ENCODE measurements at regions not wholly inside any gene's neighbourhood (a gene's known extent, or its start where the extent isn't known, plus 50 kb on each side); places are given as distances from the start of the nearest gene placed in this dataset.

DNA sequence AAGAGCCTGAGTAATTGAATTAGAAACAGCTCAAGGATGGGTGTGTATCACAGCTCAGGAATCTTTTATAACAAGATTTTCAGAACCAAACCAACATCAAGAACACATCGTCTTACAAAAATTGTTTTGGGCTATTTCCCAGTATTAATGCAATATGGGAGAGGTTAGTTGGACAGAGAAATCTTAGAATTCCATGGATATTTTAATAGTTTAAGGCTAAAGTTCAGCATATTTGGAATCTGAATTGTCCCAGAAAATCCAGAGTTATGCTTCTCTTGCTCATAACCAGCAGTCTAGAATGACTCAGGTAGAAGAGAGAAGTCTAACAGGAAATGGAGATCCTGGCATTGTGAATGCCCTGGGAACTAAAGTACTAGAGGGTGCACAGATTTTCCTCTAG, 74.6 kb downstream of the ADM start:
- no peak overlapping the region for H3K27ac Mint-ChIP-seq
- peaks cover 6% of the 10 kb centered on the region for H3K27me3 Mint-ChIP-seq (ENCODE audit: low read depth)
- H3K9me3 Mint-ChIP-seq: no peaks in the 10 kb centered on the region
- no peak for DNase-seq (ENCODE audit: low spot score)
- no peaks in the 10 kb centered on the region for H3K36me3 Mint-ChIP-seq (ENCODE audit: low read depth)
- H3K4me3 Mint-ChIP-seq: no peak overlapping the region
- no peaks in the 10 kb centered on the region for H3K4me1 Mint-ChIP-seq (ENCODE audit: low read depth)

GRCh38 chr11:10379871-10380568, 75.0 kb upstream of the AMPD3 start:
- Mint-ChIP-seq H3K4me1 (ENCODE audit: low read depth) (no peaks in the 10 kb centered on the region), H3K27me3 (ENCODE audit: low read depth) (peaks cover 6% of the 10 kb centered on the region), H3K27ac (no peak overlapping the region), H3K36me3 (ENCODE audit: low read depth) (no peaks in the 10 kb centered on the region), H3K4me3 (no peak overlapping the region), H3K9me3 (no peaks in the 10 kb centered on the region)
- DNase-seq (ENCODE audit: low spot score): no peak

DNA sequence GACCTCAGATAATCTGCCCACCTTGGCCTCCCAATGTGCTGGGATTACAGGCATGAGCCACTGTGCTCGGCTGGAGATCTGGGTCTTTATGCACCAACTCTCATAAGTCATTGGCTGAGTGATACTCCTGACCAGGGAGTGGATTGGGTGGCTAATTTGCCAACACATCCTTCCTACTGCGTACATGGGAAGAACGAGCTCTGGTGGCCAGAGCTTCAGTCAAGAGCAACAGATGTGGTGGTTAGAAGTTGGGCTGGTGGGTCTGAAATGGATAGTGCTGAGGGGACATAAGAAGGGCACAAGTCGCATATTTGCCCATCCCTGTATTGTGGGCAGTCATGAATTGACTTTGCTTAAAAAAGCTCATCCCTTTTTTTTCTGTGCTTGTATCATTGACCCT, 74.1 kb upstream of the AMPD3 start:
- H3K27ac Mint-ChIP-seq: no peak overlapping the region
- H3K27me3 Mint-ChIP-seq (ENCODE audit: low read depth): peaks cover 6% of the 10 kb centered on the region
- no peak overlapping the region for H3K4me3 Mint-ChIP-seq
- H3K9me3 Mint-ChIP-seq: no peaks in the 10 kb centered on the region
- no peaks in the 10 kb centered on the region for H3K36me3 Mint-ChIP-seq (ENCODE audit: low read depth)
- H3K4me1 Mint-ChIP-seq (ENCODE audit: low read depth): no peaks in the 10 kb centered on the region
- DNase-seq (ENCODE audit: low spot score): no peak

DNA sequence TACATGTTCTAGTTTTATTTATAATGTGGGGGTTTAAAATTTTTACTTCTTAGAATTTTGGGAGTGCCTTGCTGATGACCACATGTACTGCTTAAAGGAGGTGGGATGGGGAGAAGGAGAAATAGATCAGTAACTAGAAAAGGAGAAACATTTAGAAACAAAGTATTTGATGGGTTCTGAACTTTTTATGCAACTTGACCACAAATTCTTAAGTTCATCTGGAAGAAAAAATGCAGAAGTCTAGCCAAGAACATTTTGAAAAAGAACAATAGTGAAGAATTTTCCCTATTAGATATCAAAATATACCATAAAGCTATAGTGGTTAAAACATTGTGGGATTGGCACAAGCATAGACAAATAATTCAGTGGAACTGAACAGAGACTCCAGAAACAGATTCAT, 73.3 kb upstream of the AMPD3 start:
- Mint-ChIP-seq H3K27ac (no peak overlapping the region), H3K4me1 (ENCODE audit: low read depth) (no peaks in the 10 kb centered on the region), H3K4me3 (no peak overlapping the region), H3K27me3 (ENCODE audit: low read depth) (peaks cover 6% of the 10 kb centered on the region), H3K9me3 (no peaks in the 10 kb centered on the region), H3K36me3 (ENCODE audit: low read depth) (no peaks in the 10 kb centered on the region)
- no peak for DNase-seq (ENCODE audit: low spot score)

GRCh38 chr11:10382518-10382917, 72.5 kb upstream of the AMPD3 start:
- H3K4me3 Mint-ChIP-seq: no peak overlapping the region
- no peaks in the 10 kb centered on the region for H3K4me1 Mint-ChIP-seq (ENCODE audit: low read depth)
- H3K27me3 Mint-ChIP-seq (ENCODE audit: low read depth): peaks cover 6% of the 10 kb centered on the region

DNA sequence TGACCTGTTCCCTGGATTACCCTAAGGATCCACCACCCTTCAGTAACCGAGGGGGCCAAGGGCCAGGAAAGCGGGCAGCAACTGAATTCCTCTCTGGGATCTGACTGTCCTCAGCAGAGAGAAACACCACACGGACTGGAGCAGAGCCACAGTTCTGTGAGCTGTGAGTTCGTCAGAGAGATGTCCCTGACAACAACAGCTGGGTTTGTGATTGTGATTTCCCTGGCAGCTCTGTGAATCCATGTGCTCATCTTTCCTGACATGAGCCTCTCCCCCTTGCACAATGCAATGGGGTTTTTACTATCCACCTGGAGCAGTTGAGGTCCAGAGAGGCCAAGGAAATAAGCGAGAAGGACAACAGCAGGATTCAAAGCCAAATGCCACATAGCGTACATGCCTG, 69.4 kb upstream of the AMPD3 start:
- H3K4me1 Mint-ChIP-seq (ENCODE audit: low read depth): no peaks in the 10 kb centered on the region
- no peaks in the 10 kb centered on the region for H3K36me3 Mint-ChIP-seq (ENCODE audit: low read depth)
- H3K4me3 Mint-ChIP-seq: no peak overlapping the region
- DNase-seq (ENCODE audit: low spot score): no peak
- peaks cover 11% of the 10 kb centered on the region for H3K27me3 Mint-ChIP-seq (ENCODE audit: low read depth)
- H3K9me3 Mint-ChIP-seq: no peaks in the 10 kb centered on the region
- no peak overlapping the region for H3K27ac Mint-ChIP-seq

More at GRCh38 chr11:10382518-10382917, 72.5 kb upstream of the AMPD3 start:
- DNase-seq (ENCODE audit: low spot score): no peak
- Mint-ChIP-seq H3K36me3 (ENCODE audit: low read depth) (no peaks in the 10 kb centered on the region), H3K9me3 (no peaks in the 10 kb centered on the region), H3K27ac (no peak overlapping the region)

- Mint-ChIP-seq H3K36me3 (ENCODE audit: low read depth) (no peaks in the 10 kb centered on the region), H3K27me3 (ENCODE audit: low read depth) (peaks cover 16% of the 10 kb centered on the region), H3K9me3 (no peaks in the 10 kb centered on the region), H3K27ac (no peak overlapping the region), H3K4me3 (no peak overlapping the region), H3K4me1 (ENCODE audit: low read depth) (no peaks in the 10 kb centered on the region)
- DNase-seq (ENCODE audit: low spot score): no peak
These were observed 68.7 kb upstream of the AMPD3 start for GRCh38 chr11:10386361-10386760.

DNA sequence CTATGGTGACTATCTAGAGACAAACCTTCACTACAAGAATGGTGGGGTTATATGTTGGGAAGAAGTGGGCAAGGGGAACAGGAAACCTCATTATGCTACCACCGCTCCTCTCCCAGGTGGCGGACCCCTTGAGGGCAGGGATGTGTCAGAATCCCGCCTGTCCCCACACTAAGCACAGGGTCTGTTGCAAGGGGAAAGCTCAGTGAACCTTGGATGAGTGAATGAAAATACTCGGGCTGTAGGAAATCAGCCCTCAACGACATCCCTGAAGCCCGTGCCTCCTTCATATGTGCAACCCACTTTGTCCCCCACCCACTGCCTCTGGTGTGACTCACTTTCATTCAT, 68.2 kb upstream of the AMPD3 start:
- H3K36me3 Mint-ChIP-seq (ENCODE audit: low read depth): no peaks in the 10 kb centered on the region
- H3K27ac Mint-ChIP-seq: no peak overlapping the region
- peaks cover 13% of the 10 kb centered on the region for H3K27me3 Mint-ChIP-seq (ENCODE audit: low read depth)
- no peaks in the 10 kb centered on the region for H3K4me1 Mint-ChIP-seq (ENCODE audit: low read depth)
- no peak for DNase-seq (ENCODE audit: low spot score)
- H3K9me3 Mint-ChIP-seq: no peaks in the 10 kb centered on the region
- no peak overlapping the region for H3K4me3 Mint-ChIP-seq

DNA sequence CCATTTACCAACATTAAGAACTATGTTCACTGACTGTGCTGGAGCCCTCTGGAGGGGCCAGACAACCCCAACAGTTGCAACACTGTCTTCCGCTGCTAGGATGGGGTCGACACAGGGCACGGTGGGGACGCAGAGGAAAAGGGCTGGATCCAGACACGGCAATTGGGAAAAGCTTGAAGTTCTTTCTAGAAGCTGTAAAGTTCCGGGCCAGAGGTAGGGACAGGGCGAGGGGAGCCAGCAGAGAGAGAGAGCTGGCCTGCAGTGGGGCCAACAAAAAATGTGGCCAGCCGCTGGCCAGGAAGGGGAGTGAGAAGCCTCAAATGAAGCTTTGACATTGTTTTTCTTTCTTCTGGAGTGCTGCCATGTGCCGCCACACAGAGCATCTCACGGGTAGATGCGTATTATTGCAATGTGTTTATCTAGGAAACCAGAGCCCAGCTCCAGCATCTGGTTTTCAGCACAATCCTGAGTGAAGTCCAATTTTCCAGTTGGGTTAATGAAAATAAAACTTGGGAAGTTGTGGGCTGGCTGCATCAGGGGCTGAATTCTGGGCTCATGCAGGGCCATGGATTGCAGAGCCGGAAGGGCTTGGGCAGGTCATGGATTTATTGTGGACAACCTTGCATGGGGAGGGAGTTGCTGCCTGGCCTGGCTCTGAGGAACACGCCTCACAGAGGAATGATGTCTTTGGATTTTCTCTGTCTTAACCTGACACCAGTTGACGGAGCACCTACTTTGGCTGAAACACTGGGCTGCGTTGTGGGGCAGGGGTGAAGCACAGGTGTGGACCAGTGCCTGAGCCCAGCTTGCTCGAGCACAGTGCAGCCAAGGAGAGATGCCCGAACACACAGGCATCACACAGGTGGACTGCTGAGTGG, 67.6 kb upstream of the AMPD3 start:
- no peak for DNase-seq (ENCODE audit: low spot score)
- H3K36me3 Mint-ChIP-seq (ENCODE audit: low read depth): no peaks in the 10 kb centered on the region
- peaks cover 17% of the 10 kb centered on the region for H3K27me3 Mint-ChIP-seq (ENCODE audit: low read depth)
- H3K4me1 Mint-ChIP-seq (ENCODE audit: low read depth): no peaks in the 10 kb centered on the region
- no peak overlapping the region for H3K4me3 Mint-ChIP-seq
- H3K9me3 Mint-ChIP-seq: no peaks in the 10 kb centered on the region
- no peak overlapping the region for H3K27ac Mint-ChIP-seq

- no peak for DNase-seq (ENCODE audit: low spot score)
- H3K36me3 Mint-ChIP-seq (ENCODE audit: low read depth): no peaks in the 10 kb centered on the region
- H3K9me3 Mint-ChIP-seq: no peaks in the 10 kb centered on the region
- no peaks in the 10 kb centered on the region for H3K4me1 Mint-ChIP-seq (ENCODE audit: low read depth)
- H3K27me3 Mint-ChIP-seq (ENCODE audit: low read depth): peaks cover 19% of the 10 kb centered on the region
- H3K27ac Mint-ChIP-seq: no peak overlapping the region
- H3K4me3 Mint-ChIP-seq: no peak overlapping the region
These were observed 67.0 kb upstream of the AMPD3 start for GRCh38 chr11:10388101-10388500.

DNA sequence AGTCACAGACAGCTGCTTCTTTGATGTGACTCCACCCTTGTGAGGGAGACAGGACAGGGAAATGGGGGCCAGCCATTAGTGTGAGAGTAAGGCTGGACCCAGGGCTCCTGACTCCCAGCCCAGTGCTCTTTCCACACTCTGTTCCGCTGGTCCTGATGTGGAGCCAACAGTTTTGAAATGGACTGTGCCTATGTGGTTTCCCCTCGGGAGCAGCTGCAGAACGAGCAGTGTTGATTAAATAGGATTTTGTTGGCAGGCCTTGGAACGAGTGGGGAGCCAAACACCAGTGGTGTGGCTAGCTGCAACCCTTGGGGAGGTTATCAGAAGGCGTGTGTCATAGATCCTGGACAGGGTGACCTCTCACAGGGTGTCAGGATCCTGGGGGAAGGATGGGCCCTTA, 66.5 kb upstream of the AMPD3 start:
- Mint-ChIP-seq H3K27me3 (ENCODE audit: low read depth) (peaks cover 19% of the 10 kb centered on the region), H3K4me1 (ENCODE audit: low read depth) (no peaks in the 10 kb centered on the region)

GRCh38 chr11:10390375-10390774, 64.7 kb upstream of the AMPD3 start:
- no peaks in the 10 kb centered on the region for H3K4me1 Mint-ChIP-seq (ENCODE audit: low read depth)

More for the DNA sequence above, 66.5 kb upstream of the AMPD3 start:
- Mint-ChIP-seq H3K4me3 (no peak overlapping the region), H3K36me3 (ENCODE audit: low read depth) (no peaks in the 10 kb centered on the region), H3K9me3 (no peaks in the 10 kb centered on the region), H3K27ac (no peak overlapping the region)
- no peak for DNase-seq (ENCODE audit: low spot score)

DNA sequence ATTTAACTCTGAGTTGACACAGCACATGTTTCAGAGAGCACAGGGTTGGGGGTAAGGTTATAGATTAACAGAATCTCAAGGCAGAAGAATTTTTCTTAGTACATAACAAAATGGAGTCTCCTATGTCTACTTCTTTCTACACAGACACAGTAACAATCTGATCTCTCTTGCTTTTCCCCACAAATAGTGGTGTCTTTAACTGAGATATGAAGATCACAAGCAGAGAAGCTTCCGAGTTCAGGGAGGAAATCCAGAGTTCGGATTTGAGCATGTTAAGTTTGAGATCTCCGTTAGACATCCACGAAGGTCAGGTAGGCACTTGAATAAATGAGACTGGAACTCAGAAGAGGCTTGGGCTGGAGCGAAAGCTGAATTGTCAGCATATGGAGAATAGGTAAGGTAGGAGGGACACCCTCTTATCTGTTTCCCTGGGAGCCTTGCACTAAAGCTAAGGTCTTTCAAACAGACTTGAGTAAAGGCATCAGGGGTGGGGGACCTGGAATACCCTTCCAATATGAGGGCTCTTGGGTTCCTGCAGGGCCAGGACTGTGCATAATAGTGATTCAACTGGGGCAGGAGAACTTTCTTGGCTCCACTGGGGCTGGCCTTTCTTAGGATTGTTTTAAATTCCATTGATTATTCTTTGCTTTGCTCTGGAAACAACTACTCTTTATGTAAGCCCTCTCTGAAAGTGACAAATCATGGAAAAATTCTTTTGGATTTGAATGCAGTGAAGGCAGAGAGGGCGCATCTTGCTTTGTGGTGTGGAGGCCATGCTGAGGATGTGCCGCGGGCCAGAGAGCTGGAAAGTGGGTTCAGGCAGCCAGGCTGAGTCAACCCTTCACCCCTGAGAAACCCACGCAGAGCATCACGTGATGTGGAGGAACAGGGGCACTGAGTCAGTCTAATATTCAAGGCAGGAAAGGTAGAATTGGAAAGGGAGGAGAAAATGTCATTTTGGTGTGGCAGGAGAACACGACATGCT, 62.7 kb upstream of the AMPD3 start:
- no peaks in the 10 kb centered on the region for H3K9me3 Mint-ChIP-seq
- H3K4me3 Mint-ChIP-seq: no peak overlapping the region
- peaks cover 26% of the 10 kb centered on the region for H3K27me3 Mint-ChIP-seq (ENCODE audit: low read depth)
- H3K27ac Mint-ChIP-seq: no peak overlapping the region
- no peaks in the 10 kb centered on the region for H3K4me1 Mint-ChIP-seq (ENCODE audit: low read depth)
- DNase-seq (ENCODE audit: low spot score): no peak
- no peaks in the 10 kb centered on the region for H3K36me3 Mint-ChIP-seq (ENCODE audit: low read depth)

More at GRCh38 chr11:10390375-10390774, 64.7 kb upstream of the AMPD3 start:
- no peak for DNase-seq (ENCODE audit: low spot score)
- H3K27ac Mint-ChIP-seq: no peak overlapping the region
- no peaks in the 10 kb centered on the region for H3K9me3 Mint-ChIP-seq
- no peak overlapping the region for H3K4me3 Mint-ChIP-seq
- no peaks in the 10 kb centered on the region for H3K36me3 Mint-ChIP-seq (ENCODE audit: low read depth)
- peaks cover 22% of the 10 kb centered on the region for H3K27me3 Mint-ChIP-seq (ENCODE audit: low read depth)
